ENCODE measurements at regions not wholly inside any gene's neighbourhood (a gene's known extent, or its start where the extent isn't known, plus 50 kb on each side); places are given as distances from the start of the nearest gene placed in this dataset.

DNA sequence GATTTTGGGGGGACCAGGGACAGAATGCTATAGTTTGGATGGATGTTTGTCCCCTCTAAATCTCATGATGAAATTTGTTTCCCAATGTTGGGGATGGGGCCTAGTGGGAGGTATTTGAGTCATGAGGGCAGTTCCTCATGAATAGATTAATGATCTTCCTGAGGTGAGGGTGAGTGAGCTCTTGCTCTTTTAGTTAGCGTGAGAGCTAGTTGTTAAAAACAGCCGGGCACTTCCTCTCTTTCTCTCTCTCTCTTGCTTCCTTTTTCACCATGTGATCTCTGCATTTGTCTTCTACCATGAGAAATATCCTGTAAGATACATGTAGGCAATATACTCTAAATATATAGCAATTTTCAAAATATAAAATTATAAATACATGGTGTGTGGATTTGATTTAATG is 290.8 kb upstream of the PCDH9 start:
- TF ChIP-seq, protein P1, sequence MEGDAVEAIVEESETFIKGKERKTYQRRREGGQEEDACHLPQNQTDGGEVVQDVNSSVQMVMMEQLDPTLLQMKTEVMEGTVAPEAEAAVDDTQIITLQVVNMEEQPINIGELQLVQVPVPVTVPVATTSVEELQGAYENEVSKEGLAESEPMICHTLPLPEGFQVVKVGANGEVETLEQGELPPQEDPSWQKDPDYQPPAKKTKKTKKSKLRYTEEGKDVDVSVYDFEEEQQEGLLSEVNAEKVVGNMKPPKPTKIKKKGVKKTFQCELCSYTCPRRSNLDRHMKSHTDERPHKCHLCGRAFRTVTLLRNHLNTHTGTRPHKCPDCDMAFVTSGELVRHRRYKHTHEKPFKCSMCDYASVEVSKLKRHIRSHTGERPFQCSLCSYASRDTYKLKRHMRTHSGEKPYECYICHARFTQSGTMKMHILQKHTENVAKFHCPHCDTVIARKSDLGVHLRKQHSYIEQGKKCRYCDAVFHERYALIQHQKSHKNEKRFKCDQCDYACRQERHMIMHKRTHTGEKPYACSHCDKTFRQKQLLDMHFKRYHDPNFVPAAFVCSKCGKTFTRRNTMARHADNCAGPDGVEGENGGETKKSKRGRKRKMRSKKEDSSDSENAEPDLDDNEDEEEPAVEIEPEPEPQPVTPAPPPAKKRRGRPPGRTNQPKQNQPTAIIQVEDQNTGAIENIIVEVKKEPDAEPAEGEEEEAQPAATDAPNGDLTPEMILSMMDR (IDR thresholded peaks at IDR 0.05), result no peak
- TF ChIP-seq EZH2phosphoT487 (IDR thresholded peaks at IDR 0.05) (no peak), EZH2 (IDR thresholded peaks at IDR 0.05) (no peak)

Data from neural progenitor cell (in vitro differentiated cells).